H1 (cell line): ENCODE measurements at regions not wholly inside any gene's neighbourhood (a gene's known extent, or its start where the extent isn't known, plus 50 kb on each side); places are given as distances from the start of the nearest gene placed in this dataset.

Experiments used
- CBX8 ChIP-seq: fragments of 300-800, 300-1000 bp; sonication (generic); IDR thresholded peaks from 2 replicates; pipeline ENCODE4 v1.7.1; 2016; ENCODE audit warnings: low read depth, low read length, borderline replicate concordance
- CREB1 ChIP-seq: IDR thresholded peaks from 2 replicates; pipeline ENCODE4 v1.6.1; 2012; ENCODE audit warnings: inconsistent platforms
- CTCF ChIP-seq, 3 experiments: IDR thresholded peaks; 1 replicate in 2 of 3; 2 replicates in 1 of 3; pipeline versions ENCODE4 v1.5.1 to v1.6.1; 2011; ENCODE audit warnings: low read length in 3 of 3, mild to moderate bottlenecking in 3 of 3, inconsistent platforms in 2 of 3, low read depth in 1 of 3, moderate library complexity in 1 of 3; ENCODE audit not compliant: insufficient read depth in 1 of 3; ENCODE audit errors: control extremely low read depth in 1 of 3
- MAX ChIP-seq: IDR thresholded peaks from 2 replicates; pipeline ENCODE4 v1.6.1; 2012; ENCODE audit warnings: inconsistent platforms
- POLR2A ChIP-seq, 2 experiments: IDR thresholded peaks; 1 replicate in 1 of 2; 2 replicates in 1 of 2; pipeline ENCODE4 v1.6.1; 2011; ENCODE audit warnings: low read depth in 2 of 2, low read length in 2 of 2, mild to moderate bottlenecking in 2 of 2; ENCODE audit errors: control extremely low read depth in 1 of 2
- RAD21 ChIP-seq, 2 experiments: IDR thresholded peaks in 1 of 2; conservative IDR thresholded peaks in 1 of 2; 2 replicates each; pipeline ENCODE4 v1.6.1; 2011; ENCODE audit warnings: low read depth in 2 of 2, low read length in 2 of 2, improper control_type of control experiment in 1 of 2, inconsistent platforms in 1 of 2, mild to moderate bottlenecking in 1 of 2, moderate library complexity in 1 of 2
- RFX5 ChIP-seq: IDR thresholded peaks from 2 replicates; pipeline ENCODE4 v1.6.1; 2011; ENCODE audit warnings: low read depth, low read length, improper control_type of control experiment, borderline replicate concordance
- USF2 ChIP-seq: IDR thresholded peaks from 2 replicates; pipeline ENCODE4 v1.6.1; 2011; ENCODE audit warnings: low read length, improper control_type of control experiment

GRCh38 chr12:3427956-3428355 is 63.0 kb upstream of the PRMT8 start:
- TF ChIP-seq POLR2A (IDR thresholded peaks at IDR 0.05; ENCODE audit: control extremely low read depth in 1 of 2, low read depth in 2 of 2, low read length in 2 of 2): no peak
- no peak for TF ChIP-seq USF2
- no peak for TF ChIP-seq RFX5
- TF ChIP-seq CREB1: no peak
- no peak for TF ChIP-seq CTCF (IDR thresholded peaks at IDR 0.05; ENCODE audit: control extremely low read depth in 1 of 3, insufficient read depth in 1 of 3, low read depth in 1 of 3, low read length in 3 of 3)
- TF ChIP-seq RAD21 (IDR thresholded peaks at IDR 0.05 in 1 of 2, conservative IDR thresholded peaks at IDR 0.05 in 1 of 2; ENCODE audit: low read depth in 2 of 2, low read length in 2 of 2): no peak
- no peak for TF ChIP-seq CBX8
- no peak for TF ChIP-seq MAX
